ENCODE measurements at regions not wholly inside any gene's neighbourhood (a gene's known extent, or its start where the extent isn't known, plus 50 kb on each side); places are given as distances from the start of the nearest gene placed in this dataset.

DNA sequence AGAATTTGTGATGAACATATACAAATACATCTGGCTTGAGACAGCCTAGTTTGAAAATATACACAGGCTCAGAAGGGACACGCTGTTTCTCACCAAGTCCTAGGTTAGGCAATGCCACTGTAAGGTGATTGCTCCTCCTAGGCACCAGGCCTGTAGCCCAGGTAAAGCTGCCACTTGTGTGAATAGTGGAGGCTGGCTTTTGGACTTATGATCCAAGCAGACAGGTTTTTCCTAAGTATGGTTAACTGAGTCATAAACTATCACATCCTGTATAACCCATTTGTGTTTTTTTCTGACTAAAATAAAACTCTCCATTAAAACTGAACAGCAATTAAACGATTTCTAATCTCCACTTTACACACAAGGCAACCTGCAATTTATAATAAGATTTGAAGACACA is 81.0 kb downstream of the SEMA4F start:
- Mint-ChIP-seq H3K36me3 (peaks cover 0 to 4% (median 0%) of the 10 kb centered on the region in 3 donors), H3K27me3 (ENCODE audit: low read depth in 3 of 3) (peaks cover 8 to 19% (median 11%) of the 10 kb centered on the region in 3 donors), H3K9me3 (peaks cover 0 to 9% (median 1%) of the 10 kb centered on the region in 6 donors), H3K4me3 (no peak overlapping the region), H3K27ac (no peak overlapping the region), H3K4me1 (no peaks in the 10 kb centered on the region)
- DNase-seq: no peak

GRCh38 chr2:74735564-74735963 is 81.5 kb downstream of the SEMA4F start:
- no peak for DNase-seq
- Mint-ChIP-seq H3K27me3 (ENCODE audit: low read depth in 3 of 3) (peaks cover 8 to 15% (median 11%) of the 10 kb centered on the region in 3 donors), H3K4me3 (no peak overlapping the region), H3K36me3 (peaks cover 0 to 4% (median 0%) of the 10 kb centered on the region in 3 donors), H3K27ac (no peak overlapping the region), H3K9me3 (peaks cover 0 to 9% (median 1%) of the 10 kb centered on the region in 6 donors), H3K4me1 (no peaks in the 10 kb centered on the region)

DNA sequence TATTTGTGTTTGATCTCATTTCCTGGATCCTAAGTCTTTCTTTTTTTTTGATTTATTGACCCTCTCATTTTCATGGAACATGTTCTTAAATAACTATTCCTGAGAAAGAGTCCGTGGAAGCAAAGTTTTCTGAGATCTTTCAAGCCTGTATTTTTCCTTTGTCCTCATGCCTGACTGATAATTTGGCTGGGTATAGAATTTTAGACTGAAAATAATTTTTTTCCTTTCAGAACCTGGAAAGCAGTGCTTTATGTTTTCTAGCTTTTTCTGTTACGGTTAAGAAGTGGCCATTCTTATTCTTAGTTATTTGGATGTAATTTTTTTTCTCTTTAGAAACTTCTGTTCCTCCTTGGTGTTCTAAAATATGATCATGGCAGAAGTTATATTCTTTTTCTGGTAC is 82.5 kb downstream of the SEMA4F start:
- Mint-ChIP-seq H3K27me3 (ENCODE audit: low read depth in 3 of 3) (peaks cover 6 to 11% (median 10%) of the 10 kb centered on the region in 3 donors), H3K36me3 (peaks cover 0 to 4% (median 0%) of the 10 kb centered on the region in 3 donors), H3K9me3 (peaks cover 0 to 9% (median 1%) of the 10 kb centered on the region in 6 donors), H3K4me1 (no peaks in the 10 kb centered on the region), H3K4me3 (no peak overlapping the region), H3K27ac (no peak overlapping the region)
- no peak for DNase-seq

DNA sequence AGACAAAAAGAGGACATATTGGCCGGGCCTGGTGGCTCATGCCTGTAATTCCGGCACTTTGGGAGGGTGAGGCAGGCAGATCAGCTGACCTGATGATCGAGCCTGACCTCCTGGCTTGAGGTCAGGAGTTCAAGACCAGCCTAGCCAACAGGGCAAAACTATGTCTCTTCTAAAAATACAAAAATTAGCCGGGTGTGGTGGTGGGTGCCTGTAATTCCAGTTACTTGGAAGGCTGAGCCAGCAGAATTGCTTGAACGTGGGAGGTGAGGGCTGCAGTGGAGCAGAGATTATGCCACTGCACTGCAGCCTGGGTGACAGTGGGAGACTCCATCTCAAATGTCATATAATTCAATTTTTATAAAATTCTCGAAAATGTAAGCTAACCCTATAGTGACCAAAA is 84.5 kb downstream of the SEMA4F start:
- no peak overlapping the region for H3K27ac Mint-ChIP-seq
- peaks cover 0 to 4% (median 0%) of the 10 kb centered on the region in 3 donors for H3K36me3 Mint-ChIP-seq
- no peak overlapping the region for H3K4me3 Mint-ChIP-seq
- peaks cover 0 to 9% (median 1%) of the 10 kb centered on the region in 6 donors for H3K9me3 Mint-ChIP-seq
- peaks cover 0 to 14% (median 8%) of the 10 kb centered on the region in 3 donors for H3K27me3 Mint-ChIP-seq (ENCODE audit: low read depth in 3 of 3)
- DNase-seq: no peak
- H3K4me1 Mint-ChIP-seq: no peaks in the 10 kb centered on the region

GRCh38 chr2:74739129-74739528 is 85.1 kb downstream of the SEMA4F start:
- peaks cover 0 to 14% (median 8%) of the 10 kb centered on the region in 3 donors for H3K27me3 Mint-ChIP-seq (ENCODE audit: low read depth in 3 of 3)
- no peak for DNase-seq
- peaks cover 0 to 4% (median 0%) of the 10 kb centered on the region in 3 donors for H3K36me3 Mint-ChIP-seq
- H3K4me3 Mint-ChIP-seq: no peak overlapping the region
- H3K4me1 Mint-ChIP-seq: no peaks in the 10 kb centered on the region
- H3K9me3 Mint-ChIP-seq: peaks cover 0 to 9% (median 1%) of the 10 kb centered on the region in 6 donors
- H3K27ac Mint-ChIP-seq: no peak overlapping the region

DNA sequence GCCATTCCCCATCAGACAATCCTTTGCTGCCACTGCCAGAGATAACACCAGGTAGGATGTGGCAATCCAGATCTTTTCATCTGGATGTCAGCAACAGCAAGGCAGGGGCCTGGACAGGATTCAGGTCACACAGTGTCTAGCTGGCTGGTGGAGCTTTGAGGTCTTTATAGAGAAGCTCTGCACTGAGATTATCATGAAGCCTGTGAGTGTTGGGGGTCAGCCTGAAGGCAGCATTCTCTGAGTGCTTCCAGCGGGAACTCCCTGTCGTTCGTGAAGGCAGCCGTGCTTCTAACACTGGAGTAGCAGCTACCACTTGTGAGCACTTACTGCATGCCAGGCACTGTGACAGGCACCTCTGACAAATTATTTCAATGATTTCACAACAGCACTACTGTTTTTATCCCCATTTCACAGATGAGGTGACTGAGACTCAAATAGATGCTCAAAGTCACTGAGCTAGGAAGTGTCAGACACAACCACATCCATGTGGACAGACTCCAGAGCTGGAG is 85.7 kb downstream of the SEMA4F start:
- no peak overlapping the region for H3K4me3 Mint-ChIP-seq
- H3K27ac Mint-ChIP-seq: no peak overlapping the region
- H3K9me3 Mint-ChIP-seq: peaks cover 0 to 9% (median 1%) of the 10 kb centered on the region in 6 donors
- no peak for DNase-seq
- peaks cover 0 to 14% (median 8%) of the 10 kb centered on the region in 3 donors for H3K27me3 Mint-ChIP-seq (ENCODE audit: low read depth in 3 of 3)
- H3K4me1 Mint-ChIP-seq: no peaks in the 10 kb centered on the region
- peaks cover 0 to 4% (median 0%) of the 10 kb centered on the region in 3 donors for H3K36me3 Mint-ChIP-seq

DNA sequence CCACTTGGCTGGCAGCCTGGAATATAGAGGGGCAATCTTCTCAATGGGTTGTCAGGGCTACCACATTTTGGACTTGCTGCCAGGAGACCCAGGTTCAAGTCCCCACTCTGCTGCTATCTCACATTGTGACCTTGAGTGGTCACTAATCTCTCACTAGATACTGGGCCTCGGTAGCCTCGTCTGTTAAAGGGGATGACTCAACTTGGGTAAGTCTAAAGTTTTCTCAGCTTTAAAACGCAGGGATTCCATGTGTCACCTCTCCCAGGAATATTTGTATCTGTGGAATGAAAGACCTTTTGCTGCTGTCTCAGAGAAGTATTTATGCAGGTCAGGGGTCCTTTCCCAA is 86.3 kb downstream of the SEMA4F start:
- Mint-ChIP-seq H3K36me3 (peaks cover 0 to 4% (median 0%) of the 10 kb centered on the region in 3 donors), H3K27ac (no peak overlapping the region), H3K4me1 (no peaks in the 10 kb centered on the region), H3K4me3 (no peak overlapping the region), H3K9me3 (peaks cover 0 to 9% (median 1%) of the 10 kb centered on the region in 6 donors), H3K27me3 (ENCODE audit: low read depth in 3 of 3) (peaks cover 0 to 14% (median 7%) of the 10 kb centered on the region in 3 donors)
- DNase-seq: no peak

DNA sequence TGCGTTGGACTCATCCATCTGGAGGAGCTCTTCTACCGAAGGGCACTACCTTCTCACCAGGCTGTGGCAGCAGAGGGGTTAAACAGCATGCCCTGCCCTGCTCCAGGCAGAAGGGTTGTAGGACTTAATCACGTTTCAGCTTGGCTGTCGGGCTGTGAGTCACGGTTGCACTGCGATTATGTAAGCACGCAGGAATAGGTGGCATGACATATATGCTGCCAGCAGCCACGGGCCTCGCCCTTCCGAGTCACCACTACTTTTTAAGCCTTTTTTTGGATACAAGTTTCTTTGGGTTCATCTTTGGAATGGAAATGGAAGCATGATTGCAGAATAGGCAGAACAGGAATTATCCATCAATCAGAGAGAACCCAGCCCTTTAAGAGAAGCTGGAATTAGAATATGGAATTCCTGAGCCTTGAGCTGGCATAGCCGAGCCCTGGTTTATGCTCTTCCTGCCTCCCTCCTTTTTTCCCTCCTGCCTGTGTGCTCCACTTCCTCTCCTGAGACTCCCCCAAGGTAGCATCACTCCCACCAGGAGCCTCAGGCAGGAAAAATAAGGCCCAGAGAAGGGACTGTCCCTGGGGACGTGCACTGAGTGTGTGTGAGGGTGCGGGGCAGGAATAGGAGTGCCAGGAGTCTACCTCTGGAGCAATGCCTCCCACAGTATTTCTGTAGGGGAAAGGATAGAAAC is 86.8 kb downstream of the SEMA4F start:
- DNase-seq: no peak
- H3K36me3 Mint-ChIP-seq: peaks cover 0 to 4% (median 0%) of the 10 kb centered on the region in 3 donors
- H3K4me1 Mint-ChIP-seq: no peaks in the 10 kb centered on the region
- peaks cover 0 to 14% (median 3%) of the 10 kb centered on the region in 3 donors for H3K27me3 Mint-ChIP-seq (ENCODE audit: low read depth in 3 of 3)
- no peak overlapping the region for H3K27ac Mint-ChIP-seq
- no peak overlapping the region for H3K4me3 Mint-ChIP-seq
- peaks cover 0 to 9% (median 1%) of the 10 kb centered on the region in 6 donors for H3K9me3 Mint-ChIP-seq

DNA sequence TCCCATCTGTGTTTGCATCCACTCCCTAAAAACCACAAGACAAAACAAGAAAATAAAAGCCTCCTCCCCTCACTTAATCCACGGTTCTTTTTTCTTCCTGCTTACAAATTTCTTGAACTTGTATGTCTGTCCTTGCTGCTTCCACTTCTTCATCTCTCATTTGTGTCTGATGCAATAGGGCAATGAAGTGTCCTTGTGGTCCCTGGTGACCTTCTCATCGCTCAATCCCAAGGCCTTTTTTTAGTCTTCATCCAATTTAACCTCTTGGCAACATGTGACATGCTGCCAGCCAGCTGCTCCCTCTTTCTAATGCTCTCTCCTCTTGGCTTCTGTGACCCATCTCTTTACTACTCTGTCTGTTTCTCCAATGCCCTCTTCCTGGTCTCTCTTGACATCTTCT is 87.6 kb downstream of the SEMA4F start:
- H3K27me3 Mint-ChIP-seq (ENCODE audit: low read depth in 3 of 3): peaks cover 0 to 11% (median 3%) of the 10 kb centered on the region in 3 donors
- H3K4me3 Mint-ChIP-seq: no peak overlapping the region
- no peak overlapping the region for H3K27ac Mint-ChIP-seq
- H3K9me3 Mint-ChIP-seq: peaks cover 0 to 7% (median 1%) of the 10 kb centered on the region in 6 donors
- peaks cover 0 to 4% (median 0%) of the 10 kb centered on the region in 3 donors for H3K36me3 Mint-ChIP-seq
- H3K4me1 Mint-ChIP-seq: no peaks in the 10 kb centered on the region
- no peak for DNase-seq

DNA sequence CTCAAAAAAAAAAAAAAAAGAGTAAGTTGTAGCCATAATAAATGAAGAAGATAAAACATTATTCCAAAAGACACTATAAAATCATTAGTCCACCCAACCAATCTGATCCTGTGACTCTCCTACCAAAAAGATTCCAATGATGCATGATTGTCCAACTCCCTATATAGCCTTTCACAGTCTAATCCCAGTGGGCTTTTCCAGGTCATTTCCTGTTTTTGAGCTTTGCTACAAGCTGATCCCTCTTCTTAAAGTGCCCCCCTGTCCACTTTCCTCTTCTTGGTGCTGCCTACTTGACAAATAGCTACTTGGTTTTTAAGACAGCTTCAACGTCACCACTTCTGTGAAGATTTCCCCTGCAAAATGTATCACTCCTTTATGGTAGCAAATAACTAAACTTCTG is 88.4 kb downstream of the SEMA4F start:
- no peak overlapping the region for H3K4me3 Mint-ChIP-seq
- no peak overlapping the region for H3K27ac Mint-ChIP-seq

GRCh38 chr2:74743039-74743438 is 89.0 kb downstream of the SEMA4F start:
- Mint-ChIP-seq H3K27me3 (ENCODE audit: low read depth in 3 of 3) (peaks cover 0 to 5% (median 0%) of the 10 kb centered on the region in 3 donors), H3K4me3 (no peak overlapping the region), H3K36me3 (no peaks in the 10 kb centered on the region), H3K9me3 (no peaks in the 10 kb centered on the region), H3K27ac (no peak overlapping the region), H3K4me1 (no peaks in the 10 kb centered on the region)
- no peak for DNase-seq

More for the DNA sequence above, 88.4 kb downstream of the SEMA4F start:
- H3K4me1 Mint-ChIP-seq: no peaks in the 10 kb centered on the region
- H3K27me3 Mint-ChIP-seq (ENCODE audit: low read depth in 3 of 3): peaks cover 0 to 5% (median 0%) of the 10 kb centered on the region in 3 donors
- no peaks in the 10 kb centered on the region for H3K36me3 Mint-ChIP-seq
- H3K9me3 Mint-ChIP-seq: no peaks in the 10 kb centered on the region
- DNase-seq: no peak

DNA sequence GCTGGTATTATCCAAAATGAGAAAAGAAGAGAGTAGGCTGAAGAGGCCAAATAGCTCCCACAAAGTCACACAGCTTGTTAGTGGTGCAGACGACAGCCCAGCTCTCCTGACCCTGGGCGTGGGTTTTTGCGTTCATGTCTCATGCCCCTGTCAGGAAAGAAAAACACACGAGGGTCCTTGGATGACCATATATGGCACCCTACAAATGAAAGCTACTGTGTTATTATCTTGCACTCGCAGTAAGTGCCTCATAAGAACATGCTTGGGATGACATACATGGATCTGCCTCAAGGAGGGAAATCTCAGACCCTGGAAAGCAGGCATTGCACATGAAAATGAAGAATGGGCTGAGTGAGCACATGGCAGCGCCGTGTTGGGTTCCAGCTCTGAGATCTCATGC is 89.7 kb downstream of the SEMA4F start:
- Mint-ChIP-seq H3K4me1 (no peaks in the 10 kb centered on the region), H3K27ac (no peak overlapping the region), H3K4me3 (no peak overlapping the region), H3K9me3 (no peaks in the 10 kb centered on the region), H3K27me3 (ENCODE audit: low read depth in 3 of 3) (peaks cover 0 to 5% (median under 1%) of the 10 kb centered on the region in 3 donors), H3K36me3 (no peaks in the 10 kb centered on the region)
- DNase-seq: no peak

- no peak overlapping the region for H3K4me3 Mint-ChIP-seq
- H3K9me3 Mint-ChIP-seq: no peaks in the 10 kb centered on the region
- DNase-seq: no peak
- no peaks in the 10 kb centered on the region for H3K36me3 Mint-ChIP-seq
- H3K4me1 Mint-ChIP-seq: no peaks in the 10 kb centered on the region
- H3K27me3 Mint-ChIP-seq (ENCODE audit: low read depth in 3 of 3): peaks cover 0 to 5% (median 3%) of the 10 kb centered on the region in 3 donors
- no peak overlapping the region for H3K27ac Mint-ChIP-seq
Measured at GRCh38 chr2:74744731-74745515, 89.0 kb upstream of the HK2 start.

DNA sequence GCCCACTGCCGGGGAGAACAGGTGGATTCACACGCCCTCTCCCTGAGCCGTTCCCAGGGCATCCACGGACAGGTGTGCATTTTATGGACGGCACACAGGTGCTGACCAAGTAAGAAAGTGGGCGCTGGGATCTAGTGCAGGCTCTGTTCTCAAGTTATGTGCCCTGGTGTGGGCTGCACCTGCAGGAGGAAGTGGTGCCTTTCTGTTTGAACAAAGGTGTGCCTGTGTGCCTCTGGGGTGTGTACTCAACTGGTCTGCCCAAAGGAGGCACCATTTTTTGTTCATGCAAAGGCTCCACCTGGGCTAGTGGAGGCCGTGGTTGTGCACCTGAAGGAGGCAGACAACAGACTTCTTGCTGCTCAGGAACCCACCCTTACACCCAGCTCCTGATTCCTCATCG is 88.2 kb upstream of the HK2 start:
- Mint-ChIP-seq H3K36me3 (no peaks in the 10 kb centered on the region), H3K27me3 (ENCODE audit: low read depth in 3 of 3) (peaks cover 0 to 5% (median 3%) of the 10 kb centered on the region in 3 donors), H3K4me1 (no peaks in the 10 kb centered on the region), H3K4me3 (no peak overlapping the region), H3K27ac (no peak overlapping the region), H3K9me3 (no peaks in the 10 kb centered on the region)
- no peak for DNase-seq

Data from immature natural killer cell (primary cell).